Thyroid gland (tissue), 4 donors: ENCODE measurements at regions not wholly inside any gene's neighbourhood (a gene's known extent, or its start where the extent isn't known, plus 50 kb on each side); places are given as distances from the start of the nearest gene placed in this dataset.
"Not testable (repeated sequence)": the region's sequence is repeated elsewhere in the genome, so short reads cannot be mapped to it uniquely, and the experiment has no call there.

Source experiments
- DNase-seq, 2 donors: peaks; one replicate each; pipeline ENCODE4 v3.0.0-alpha.2; 2019
- H3K27ac ChIP-seq, 3 donors: fragments of 200-600 bp; sonication (generic); 1 replicate in 2 of 3; 2 replicates in 1 of 3; pipeline ENCODE4 v1.5.1; 2016 to 2019; ENCODE audit warnings: mild to moderate bottlenecking in 1 of 3, moderate library complexity in 1 of 3
- H3K27me3 ChIP-seq: fragments of 200-600 bp; sonication (generic); one replicate; pipeline ENCODE4 v1.5.1; 2019
- H3K36me3 ChIP-seq, 2 donors: fragments of 200-600 bp; sonication (generic); one replicate each; pipeline ENCODE4 v1.5.1; 2016 to 2019
- H3K4me1 ChIP-seq, 2 donors: fragments of 200-600 bp; sonication (generic); one replicate each; pipeline ENCODE4 v1.5.1; 2017 to 2019
- H3K4me3 ChIP-seq, 3 donors: fragments of 200-600 bp; sonication (generic); replicated peaks in 1 of 3; 1 replicate in 2 of 3; 2 replicates in 1 of 3; pipeline ENCODE4 v1.5.1; 2016; ENCODE audit warnings: mild to moderate bottlenecking in 1 of 3
- H3K9me3 ChIP-seq: fragments of 200-600 bp; sonication (generic); one replicate; pipeline ENCODE4 v1.5.1; 2017
- CTCF ChIP-seq, 6 experiments: fragments of 200-600 bp in 3 of 6; fragments of 450-650 bp in 3 of 6; sonication (generic) in 3 of 6; IDR thresholded peaks; one replicate each; pipeline ENCODE4 v1.5.1; 2016 to 2019; ENCODE audit warnings: antibody characterized with exemption in 6 of 6, mild to moderate bottlenecking in 2 of 6, inconsistent platforms in 1 of 6, moderate library complexity in 1 of 6
- POLR2A ChIP-seq, 2 donors: fragments of 450-650 bp; IDR thresholded peaks; one replicate each; pipeline ENCODE4 v1.6.1; 2017; ENCODE audit warnings: antibody characterized with exemption in 2 of 2, mild to moderate bottlenecking in 2 of 2, moderate library complexity in 1 of 2
- WGBS, 2 donors: methylation state at CpG; one replicate each; pipeline ENCODE4 v1.1.5; 2017; 5-methylcytosine and 5-hydroxymethylcytosine counted together
- intact Hi-C: fragments of 100-400 bp; cut with DNase I; formaldehyde crosslinking; loops from one replicate; pipeline ENCODE4 v1.15.1; 2023

DNA sequence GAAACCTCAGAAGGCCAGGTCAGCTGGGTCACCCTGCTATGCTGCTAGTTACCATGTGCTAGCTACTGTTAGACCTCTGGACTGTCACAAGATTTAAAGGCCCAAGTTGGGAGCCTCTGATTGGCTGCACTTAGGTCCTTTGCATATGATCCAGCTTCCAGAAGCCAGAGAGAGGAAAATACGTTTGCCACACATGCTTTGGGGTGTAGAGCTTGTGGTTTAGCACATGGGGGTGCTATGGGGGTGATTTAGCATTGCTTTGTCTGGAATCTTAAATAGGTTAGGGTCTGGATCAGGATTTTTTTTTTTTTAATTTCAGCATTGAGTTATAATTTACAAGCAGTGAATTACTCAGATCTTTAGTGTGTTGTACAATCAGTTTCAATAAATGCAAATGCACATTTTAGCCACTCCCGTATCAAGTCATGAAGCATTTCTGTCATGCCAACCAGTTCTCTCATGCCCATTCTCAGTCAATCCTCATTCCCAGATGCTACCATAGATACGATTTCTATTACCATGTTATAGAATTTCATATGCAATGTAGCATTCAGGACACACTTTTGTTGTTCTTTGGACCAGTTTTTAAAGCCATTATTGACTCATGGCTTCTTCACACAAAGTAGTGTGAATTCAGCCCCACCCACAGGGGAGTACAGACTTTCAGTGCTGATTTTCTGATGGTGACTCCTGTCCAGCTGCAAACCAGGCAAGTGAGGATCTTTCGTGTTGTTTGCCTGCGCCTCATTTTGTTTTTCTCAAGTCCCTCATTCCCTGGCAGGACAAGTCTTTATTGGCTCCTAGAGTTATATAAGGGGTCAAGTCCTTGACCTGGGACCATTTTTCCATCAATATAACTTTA, 250.4 kb downstream of the LRRC70 start:
- no peaks in the 10 kb centered on the region for H3K9me3 ChIP-seq
- H3K4me1 ChIP-seq, result no peaks in the 10 kb centered on the region
- H3K4me3 ChIP-seq, result no peak overlapping the region
- TF ChIP-seq POLR2A (IDR thresholded peaks at IDR 0.05) (no peak), CTCF (IDR thresholded peaks at IDR 0.05) (no peak)
- no peaks in the 10 kb centered on the region for H3K27me3 ChIP-seq
- no peak for DNase-seq
- intact Hi-C loops, result no loop called here
- 69% methylated on average over 5 of the region's 5 CpGs for WGBS, 2 donors
- H3K36me3 ChIP-seq, result no peaks in the 10 kb centered on the region
- no peak overlapping the region for H3K27ac ChIP-seq

- Histone ChIP-seq H3K4me3 (no peak overlapping the region), H3K27ac (no peak overlapping the region), H3K4me1 (no peaks in the 10 kb centered on the region), H3K9me3 (no peaks in the 10 kb centered on the region), H3K36me3 (no peaks in the 10 kb centered on the region), H3K27me3 (no peaks in the 10 kb centered on the region)
- intact Hi-C loops, result no loop called here
- TF ChIP-seq CTCF (IDR thresholded peaks at IDR 0.05), result no peak
- no peak for TF ChIP-seq POLR2A (IDR thresholded peaks at IDR 0.05)
- WGBS, 2 donors, result 77 to 79% methylated on average over 5 of the region's 5 CpGs
- no peak for DNase-seq
Observed at GRCh38 chr5:62825623-62826220, 247.1 kb downstream of the LRRC70 start.

- intact Hi-C loops, result no loop called here
- no peaks in the 10 kb centered on the region for H3K9me3 ChIP-seq
- WGBS, 2 donors, result 87 to 91% methylated on average over 3 of the region's 3 CpGs
- no peaks in the 10 kb centered on the region for H3K4me1 ChIP-seq
- DNase-seq, result no peak
- no peak overlapping the region for H3K4me3 ChIP-seq
- no peaks in the 10 kb centered on the region for H3K36me3 ChIP-seq
- TF ChIP-seq POLR2A (IDR thresholded peaks at IDR 0.05) (no peak), CTCF (IDR thresholded peaks at IDR 0.05) (no peak)
- H3K27me3 ChIP-seq, result no peaks in the 10 kb centered on the region
- H3K27ac ChIP-seq, result no peak overlapping the region
Observed at GRCh38 chr5:62824936-62825335, 246.3 kb downstream of the LRRC70 start.

- H3K9me3 ChIP-seq, H3K4me3 ChIP-seq, H3K27me3 ChIP-seq, intact Hi-C loops, H3K36me3 ChIP-seq, DNase-seq, H3K4me1 ChIP-seq, H3K27ac ChIP-seq: not testable (repeated sequence)
- 95 to 100% methylated on average over 3 to 7 of the region's 8 CpGs for WGBS, 2 donors
Observed at GRCh38 chr5:62817043-62817442, 238.4 kb downstream of the LRRC70 start.

DNA sequence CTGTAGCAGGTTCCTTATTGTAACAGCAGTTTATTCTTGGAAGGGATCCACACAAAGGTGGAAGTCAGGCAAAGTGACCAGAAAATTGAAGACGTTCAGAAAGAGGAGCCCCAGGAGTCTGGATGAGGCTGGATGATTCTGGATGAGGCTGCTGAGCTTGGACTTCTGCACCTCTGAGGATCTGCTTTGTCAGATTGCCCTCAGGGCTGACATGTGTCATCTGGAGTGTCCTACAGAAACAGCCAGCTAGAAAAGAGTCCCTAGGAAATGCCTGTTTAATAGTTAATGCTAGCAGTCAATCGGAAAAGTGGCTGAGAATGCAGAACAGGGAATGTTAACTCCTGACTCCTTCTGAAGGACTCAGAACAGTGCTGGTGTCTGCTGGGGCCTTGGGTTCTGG, 236.4 kb downstream of the LRRC70 start:
- WGBS, 2 donors, result 67 to 69% methylated on average over 2 of the region's 2 CpGs
- no peak for DNase-seq
- Histone ChIP-seq H3K9me3 (no peaks in the 10 kb centered on the region), H3K36me3 (no peaks in the 10 kb centered on the region), H3K4me3 (no peak overlapping the region), H3K27ac (no peak overlapping the region), H3K4me1 (no peaks in the 10 kb centered on the region), H3K27me3 (no peaks in the 10 kb centered on the region)
- TF ChIP-seq POLR2A (IDR thresholded peaks at IDR 0.05) (no peak), CTCF (IDR thresholded peaks at IDR 0.05) (no peak)
- intact Hi-C loops, result no loop called here
